ENCODE measurements at regions not wholly inside any gene's neighbourhood (a gene's known extent, or its start where the extent isn't known, plus 50 kb on each side); places are given as distances from the start of the nearest gene placed in this dataset.

- Histone ChIP-seq H3K27me3 (ENCODE audit: low read length) (no peaks in the 10 kb centered on the region), H3F3A (ENCODE audit: low read length, unreplicated experiment) (no peaks in the 10 kb centered on the region), H3K9me3 (ENCODE audit: low read length) (no peaks in the 10 kb centered on the region), H3K27ac (ENCODE audit: low read length) (no peak overlapping the region), H3K9ac (ENCODE audit: low read length) (no peak overlapping the region), H3K9me2 (replicated peaks; ENCODE audit: low read length) (no peaks in the 10 kb centered on the region), H4K20me1 (ENCODE audit: low read length) (no peaks in the 10 kb centered on the region), H3K4me2 (ENCODE audit: low read length) (no peak overlapping the region), H3K36me3 (ENCODE audit: low read depth, low read length) (no peaks in the 10 kb centered on the region), H3K4me3 (ENCODE audit: low read length) (no peak overlapping the region), H3K79me2 (ENCODE audit: low read length) (no peaks in the 10 kb centered on the region), H2AFZ (ENCODE audit: low read length) (no peak overlapping the region), H3K4me1 (ENCODE audit: insufficient read depth, low read length) (no peaks in the 10 kb centered on the region)
- intact Hi-C loops (cut with micrococcal nuclease), result no loop called here
- CTCF ChIA-PET, result no interaction called here
- DNase-seq (no peak), ATAC-seq (no peak)
- POLR2A ChIA-PET (ENCODE audit: unreplicated experiment), result no interaction called here
- no peak for TF ChIP-seq EZH2phosphoT487 (IDR thresholded peaks at IDR 0.05; ENCODE audit: borderline replicate concordance, low read length)
- no peak for TF ChIP-seq EZH2 (IDR thresholded peaks at IDR 0.05; ENCODE audit: low read length, unreplicated experiment)
- no peak for TF ChIP-seq CTCF (conservative IDR thresholded peaks at IDR 0.05; ENCODE audit: low read depth, low read length)
- no TSS peak for BruUV-seq (replicated peaks)
These were observed 207.0 kb upstream of the ZNF462 start for GRCh38 chr9:106655966-106656365.

- no peak for TF ChIP-seq EZH2phosphoT487 (IDR thresholded peaks at IDR 0.05; ENCODE audit: borderline replicate concordance, low read length)
- no peak for TF ChIP-seq CTCF (conservative IDR thresholded peaks at IDR 0.05; ENCODE audit: low read depth, low read length)
- H2AFZ ChIP-seq (ENCODE audit: low read length), result no peak overlapping the region
- H3K4me3 ChIP-seq (ENCODE audit: low read length), result no peak overlapping the region
- no peaks in the 10 kb centered on the region for H3K9me3 ChIP-seq (ENCODE audit: low read length)
- no peak overlapping the region for H3K27ac ChIP-seq (ENCODE audit: low read length)
- ChIA-PET POLR2A (ENCODE audit: unreplicated experiment) (no interaction called here), CTCF (no interaction called here)
- no peak overlapping the region for H3K4me2 ChIP-seq (ENCODE audit: low read length)
- intact Hi-C loops (cut with micrococcal nuclease), result no loop called here
- no peaks in the 10 kb centered on the region for H3K9me2 ChIP-seq (replicated peaks; ENCODE audit: low read length)
- no peak overlapping the region for H3K9ac ChIP-seq (ENCODE audit: low read length)
- no peaks in the 10 kb centered on the region for H3K27me3 ChIP-seq (ENCODE audit: low read length)
- H3K36me3 ChIP-seq (ENCODE audit: low read depth, low read length), result no peaks in the 10 kb centered on the region
- H3F3A ChIP-seq (ENCODE audit: low read length, unreplicated experiment), result no peaks in the 10 kb centered on the region
- no peaks in the 10 kb centered on the region for H3K4me1 ChIP-seq (ENCODE audit: insufficient read depth, low read length)
- no TSS peak for BruUV-seq (replicated peaks)
- H4K20me1 ChIP-seq (ENCODE audit: low read length), result no peaks in the 10 kb centered on the region
- no peaks in the 10 kb centered on the region for H3K79me2 ChIP-seq (ENCODE audit: low read length)
- ATAC-seq, result no peak
- DNase-seq, result no peak
These were observed 205.0 kb upstream of the ZNF462 start for GRCh38 chr9:106657926-106658325.

- Histone ChIP-seq H3K4me3 (ENCODE audit: low read length) (no peak overlapping the region), H3F3A (ENCODE audit: low read length, unreplicated experiment) (no peaks in the 10 kb centered on the region), H3K27ac (ENCODE audit: low read length) (no peak overlapping the region), H3K9ac (ENCODE audit: low read length) (no peak overlapping the region), H3K9me2 (replicated peaks; ENCODE audit: low read length) (no peaks in the 10 kb centered on the region), H3K36me3 (ENCODE audit: low read depth, low read length) (no peaks in the 10 kb centered on the region), H3K27me3 (ENCODE audit: low read length) (no peaks in the 10 kb centered on the region), H3K79me2 (ENCODE audit: low read length) (no peaks in the 10 kb centered on the region), H3K4me2 (ENCODE audit: low read length) (no peak overlapping the region), H3K4me1 (ENCODE audit: insufficient read depth, low read length) (no peaks in the 10 kb centered on the region), H2AFZ (ENCODE audit: low read length) (no peak overlapping the region), H4K20me1 (ENCODE audit: low read length) (no peaks in the 10 kb centered on the region), H3K9me3 (ENCODE audit: low read length) (no peaks in the 10 kb centered on the region)
- TF ChIP-seq CTCF (conservative IDR thresholded peaks at IDR 0.05; ENCODE audit: low read depth, low read length), result no peak
- intact Hi-C loops (cut with micrococcal nuclease), result no loop called here
- DNase-seq (no peak), ATAC-seq (no peak)
- POLR2A ChIA-PET (ENCODE audit: unreplicated experiment), result no interaction called here
- no TSS peak for BruUV-seq (replicated peaks)
- CTCF ChIA-PET, result no interaction called here
These were observed 194.4 kb upstream of the ZNF462 start for GRCh38 chr9:106668534-106668933.
